Left lobe of liver (tissue), 2 donors: ENCODE measurements at regions not wholly inside any gene's neighbourhood (a gene's known extent, or its start where the extent isn't known, plus 50 kb on each side); places are given as distances from the start of the nearest gene placed in this dataset.
A peak's percentile ranks its signal among the peaks of the same experiment; 100 is the strongest.

ENCODE experiments used
- ATAC-seq: fragments of 200-7000 bp; cut with Tn5 transposase; one replicate; pipeline ENCODE4 v1.9.1; 2020; ENCODE audit warnings: mild to moderate bottlenecking, moderate library complexity
- DNase-seq: peaks from one replicate; pipeline ENCODE4 v3.0.0-alpha.2; 2020; ENCODE audit warnings: low spot score
- donor health status: DM: no; HTN: no; CAD: no; lungs with moderate emphysema.
- donor health status: DM: no; HTN: yes; CAD: no.

- DNase-seq (no peak), ATAC-seq (no peak)
Observed at GRCh38 chr6:753486-753885, 60.5 kb upstream of the EXOC2 start.

DNA sequence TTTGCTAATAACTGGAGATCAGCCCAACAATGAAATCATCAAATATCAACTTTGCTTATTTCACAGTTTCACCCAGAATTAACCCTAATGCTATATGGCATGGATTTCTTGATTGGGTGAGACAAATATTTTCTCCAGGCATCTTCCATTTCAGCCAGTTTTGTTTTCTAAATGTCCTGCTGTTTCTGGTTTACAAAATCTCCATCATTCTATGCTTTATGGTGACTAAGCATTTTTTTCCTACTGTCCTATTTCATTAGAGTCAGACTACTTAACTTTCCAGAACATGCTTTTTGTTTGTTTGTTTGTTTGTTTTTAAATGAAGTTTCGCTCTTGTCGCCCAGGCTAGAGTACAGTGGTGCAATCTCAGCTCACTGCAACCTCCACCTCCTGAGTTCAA is 59.5 kb upstream of the EXOC2 start:
- no peak for DNase-seq
- ATAC-seq: no peak

- DNase-seq (no peak), ATAC-seq (no peak)
Observed at GRCh38 chr6:751765-752164, 58.8 kb upstream of the EXOC2 start.

DNA sequence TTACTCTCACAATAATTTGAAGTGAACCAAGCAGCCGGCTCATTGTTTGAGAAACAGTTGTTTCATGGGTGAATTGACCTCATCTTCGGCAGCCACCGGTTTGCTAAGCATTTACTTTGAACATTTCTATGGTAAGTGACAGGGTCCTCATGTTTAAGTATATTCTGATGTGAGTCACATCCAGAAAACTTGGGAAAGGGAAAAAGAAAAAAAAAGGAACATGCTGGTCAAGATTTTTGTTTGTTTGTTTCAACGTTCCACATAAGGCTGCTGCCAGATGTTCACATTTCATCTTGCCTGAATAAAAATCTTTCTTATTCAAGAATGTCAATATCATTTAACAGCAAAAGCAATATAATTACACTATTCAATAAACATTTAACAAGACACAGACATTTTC is 55.0 kb upstream of the EXOC2 start:
- ATAC-seq (no peak), DNase-seq (no peak)

DNA sequence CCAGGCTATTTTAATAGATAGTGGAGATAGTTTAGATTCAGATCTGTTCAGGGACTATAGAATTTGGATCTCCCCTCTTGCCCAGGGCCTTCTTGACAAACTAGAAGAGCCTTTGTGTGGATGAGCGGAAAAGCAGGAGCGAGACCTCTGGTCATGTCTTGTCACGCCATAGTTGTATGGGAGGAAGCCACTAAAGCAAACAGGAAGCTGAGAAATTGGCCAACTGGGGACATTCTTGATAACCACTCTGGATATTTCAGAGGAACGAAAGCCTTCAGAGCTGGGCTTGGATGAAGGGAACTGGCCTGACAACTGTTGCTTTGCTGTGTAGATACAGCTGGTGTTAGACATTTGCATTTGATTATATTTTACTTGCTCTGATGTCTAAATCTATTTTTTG is 54.1 kb upstream of the EXOC2 start:
- ATAC-seq (no peak), DNase-seq (no peak)

DNA sequence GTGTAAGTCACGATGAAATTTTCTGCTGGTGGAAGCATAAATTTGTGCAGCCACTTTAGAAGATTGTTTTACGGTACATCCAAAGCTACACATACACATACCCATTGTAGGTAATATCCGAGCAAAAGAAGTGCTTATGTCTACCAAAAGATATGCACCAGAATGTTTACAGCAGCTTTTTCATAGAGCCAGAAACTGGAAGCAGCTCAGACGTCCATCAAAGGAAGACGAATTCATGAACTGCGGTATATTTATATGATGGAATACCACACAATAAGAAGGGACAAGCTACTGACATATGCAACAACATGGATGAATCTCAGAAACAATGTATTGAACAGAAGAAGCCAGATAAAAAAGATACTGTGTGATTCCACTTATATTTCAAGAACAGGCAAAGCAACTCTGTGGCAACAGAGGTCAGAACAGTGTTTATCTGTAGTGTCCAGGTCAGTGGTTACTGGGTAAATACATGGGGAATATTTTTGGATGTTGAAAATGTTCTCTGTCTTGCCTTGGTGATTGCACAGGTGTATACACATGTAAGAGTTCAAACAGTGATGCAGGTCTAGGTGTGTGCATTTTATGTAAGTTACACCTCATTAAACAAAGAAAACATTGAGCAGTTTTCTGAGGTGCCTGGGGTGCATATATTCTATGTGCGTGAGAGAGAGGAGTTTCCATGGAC is 51.9 kb upstream of the EXOC2 start:
- ATAC-seq (peak; percentile 70), DNase-seq (no peak)

DNA sequence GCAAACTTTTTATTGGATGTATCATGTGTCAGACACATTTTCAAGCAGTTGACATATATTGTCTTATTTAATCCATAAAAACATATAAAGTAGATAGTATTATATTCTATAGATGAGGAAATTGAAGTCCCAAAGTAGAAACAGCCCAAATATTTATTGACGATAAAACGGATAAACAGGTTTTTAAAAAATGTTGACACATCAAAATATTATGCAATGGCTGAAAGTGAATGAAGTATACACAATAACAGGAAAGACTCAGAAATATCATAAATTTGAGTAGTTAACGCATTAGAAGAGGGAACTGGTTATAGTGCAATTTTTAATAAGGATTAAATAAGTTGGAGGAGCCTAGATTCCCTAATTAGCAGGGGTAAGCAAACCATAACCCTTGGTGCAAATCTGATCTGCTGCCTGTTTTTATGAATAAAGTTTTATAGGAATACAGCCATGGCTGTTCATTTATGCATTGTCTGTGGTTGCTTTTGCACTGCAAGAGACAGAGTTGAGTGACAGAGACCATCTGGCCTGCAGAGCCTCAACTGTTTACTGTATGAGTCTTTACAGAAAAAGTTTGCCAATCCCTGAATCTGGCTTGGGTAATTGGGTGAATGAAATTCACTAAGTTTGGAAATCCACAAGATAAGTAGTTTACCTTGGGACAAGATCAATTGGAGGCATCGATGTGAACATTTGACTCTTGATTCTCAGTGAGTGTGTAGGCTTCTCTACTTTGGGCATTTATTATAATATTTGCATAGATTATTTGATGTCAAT is 50.6 kb upstream of the EXOC2 start:
- ATAC-seq (peak; percentile 89), DNase-seq (no peak)
